Subcutaneous abdominal adipose tissue (tissue), 5 donors: ENCODE measurements at regions not wholly inside any gene's neighbourhood (a gene's known extent, or its start where the extent isn't known, plus 50 kb on each side); places are given as distances from the start of the nearest gene placed in this dataset.
"Not testable (repeated sequence)": the region's sequence is repeated elsewhere in the genome, so short reads cannot be mapped to it uniquely, and the experiment has no call there.

Experiments
- H3K27ac ChIP-seq: one replicate; pipeline ENCODE4 v1.7.0; 2013; ENCODE audit warnings: low read depth, mild to moderate bottlenecking, inconsistent platforms, low read length, moderate library complexity
- H3K27me3 ChIP-seq, 5 donors: one replicate each; pipeline ENCODE4 v1.7.0; 2013; ENCODE audit warnings: low read length in 5 of 5, inconsistent platforms in 1 of 5; ENCODE audit not compliant: control insufficient read depth in 5 of 5, insufficient read depth in 4 of 5
- H3K36me3 ChIP-seq, 5 donors: one replicate each; pipeline ENCODE4 v1.7.0; 2013; ENCODE audit warnings: low read length in 5 of 5; ENCODE audit not compliant: control insufficient read depth in 5 of 5, insufficient read depth in 5 of 5
- H3K4me1 ChIP-seq, 5 donors: one replicate each; pipeline ENCODE4 v1.7.0; 2013; ENCODE audit warnings: low read length in 5 of 5, mild to moderate bottlenecking in 3 of 5, moderate library complexity in 1 of 5; ENCODE audit not compliant: control insufficient read depth in 5 of 5, insufficient read depth in 5 of 5
- H3K4me3 ChIP-seq, 5 donors: one replicate each; pipeline ENCODE4 v1.7.0; 2013; ENCODE audit warnings: low read length in 5 of 5, low read depth in 1 of 5
- H3K9ac ChIP-seq, 5 donors: one replicate each; pipeline ENCODE4 v1.7.0; 2013; ENCODE audit warnings: low read length in 5 of 5, mild to moderate bottlenecking in 4 of 5, moderate library complexity in 3 of 5
- H3K9me3 ChIP-seq, 5 donors: one replicate each; pipeline ENCODE4 v1.7.0; 2013; ENCODE audit warnings: low read length in 5 of 5; ENCODE audit not compliant: control insufficient read depth in 5 of 5
- donor health status: healthy.
- donor health status: healthy.
- donor health status: healthy.
- donor health status: healthy.
- donor health status: healthy.

- Histone ChIP-seq H3K4me1 (peaks cover 0 to 13% (median 11%) of the 10 kb centered on the region in 5 donors), H3K9ac (no peak overlapping the region), H3K27ac (no peak overlapping the region), H3K27me3 (no peaks in the 10 kb centered on the region), H3K4me3 (no peak overlapping the region), H3K9me3 (no peaks in the 10 kb centered on the region), H3K36me3 (no peaks in the 10 kb centered on the region)
These were observed 313.6 kb upstream of the RASGEF1B start for GRCh38 chr4:81785338-81785737.

DNA sequence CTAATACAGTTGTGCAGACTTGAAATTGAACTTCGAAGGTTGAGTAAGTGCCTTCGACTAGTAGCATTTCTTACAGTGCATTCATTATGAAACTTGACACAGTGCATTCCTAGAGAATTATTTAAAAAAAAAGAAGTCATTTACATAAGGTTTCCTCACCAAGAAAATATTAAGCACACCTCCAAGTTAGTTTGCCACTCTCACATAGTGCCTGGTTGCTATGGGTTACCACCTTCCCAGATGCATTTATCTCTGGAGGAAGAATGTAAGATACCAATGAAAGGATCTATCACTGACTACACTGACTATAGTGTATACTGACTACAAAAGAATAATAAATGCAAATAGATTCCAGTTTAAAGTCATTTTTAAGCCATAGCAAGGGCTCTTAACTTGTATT lies 311.9 kb upstream of the RASGEF1B start:
- no peaks in the 10 kb centered on the region for H3K36me3 ChIP-seq

DNA sequence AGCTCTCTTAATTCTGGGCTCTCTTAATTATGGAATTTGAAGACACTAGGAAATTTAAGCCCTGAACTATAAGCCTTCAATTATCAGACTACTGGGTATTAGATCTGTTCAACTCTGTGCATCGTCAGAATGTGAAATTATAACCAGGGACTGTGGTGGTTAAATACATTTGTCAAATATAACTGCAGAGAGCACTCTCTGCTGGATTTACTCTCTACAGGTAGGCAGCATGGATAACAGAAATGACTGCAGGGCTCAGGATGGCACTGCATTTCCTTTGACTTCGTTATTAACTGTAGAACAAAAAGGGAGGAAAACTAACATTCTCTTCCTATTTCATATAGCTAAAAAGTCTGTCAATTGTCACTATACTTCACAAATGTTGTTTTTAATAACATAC lies 310.1 kb upstream of the RASGEF1B start:
- no peak overlapping the region for H3K27ac ChIP-seq
- H3K27me3 ChIP-seq, result no peaks in the 10 kb centered on the region
- H3K4me3 ChIP-seq, result no peak overlapping the region
- H3K4me1 ChIP-seq, result peaks cover 0 to 11% (median 10%) of the 10 kb centered on the region in 5 donors
- no peaks in the 10 kb centered on the region for H3K9me3 ChIP-seq
- H3K36me3 ChIP-seq, result no peaks in the 10 kb centered on the region
- H3K9ac ChIP-seq, result no peak overlapping the region

More for the DNA sequence above, 311.9 kb upstream of the RASGEF1B start:
- H3K9ac ChIP-seq, result no peak overlapping the region
- no peaks in the 10 kb centered on the region for H3K27me3 ChIP-seq
- peaks cover 0 to 13% (median 11%) of the 10 kb centered on the region in 5 donors for H3K4me1 ChIP-seq
- H3K9me3 ChIP-seq, result no peaks in the 10 kb centered on the region
- no peak overlapping the region for H3K4me3 ChIP-seq
- H3K27ac ChIP-seq, result no peak overlapping the region

DNA sequence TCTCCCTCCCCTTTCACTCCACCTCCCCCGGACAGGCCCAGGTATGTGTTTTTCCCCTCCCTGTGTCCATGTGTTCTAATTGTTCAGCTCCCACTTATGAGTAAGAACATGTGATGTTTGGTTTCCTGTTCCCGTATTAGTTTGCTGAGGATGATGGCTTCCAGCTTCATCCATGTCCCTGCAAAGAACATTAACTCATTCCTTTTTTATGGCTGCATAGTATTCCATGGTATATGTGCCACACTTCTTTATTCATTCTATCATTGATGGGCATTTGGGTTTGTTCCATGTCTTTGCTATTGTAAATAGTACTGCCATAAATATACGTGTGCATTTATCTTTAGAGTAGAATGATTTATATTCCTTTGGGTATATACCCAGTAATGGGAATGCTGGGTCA lies 306.0 kb upstream of the RASGEF1B start:
- not testable (repeated sequence) for H3K4me3 ChIP-seq, H3K36me3 ChIP-seq, H3K9ac ChIP-seq, H3K27me3 ChIP-seq, H3K9me3 ChIP-seq, H3K4me1 ChIP-seq, H3K27ac ChIP-seq

DNA sequence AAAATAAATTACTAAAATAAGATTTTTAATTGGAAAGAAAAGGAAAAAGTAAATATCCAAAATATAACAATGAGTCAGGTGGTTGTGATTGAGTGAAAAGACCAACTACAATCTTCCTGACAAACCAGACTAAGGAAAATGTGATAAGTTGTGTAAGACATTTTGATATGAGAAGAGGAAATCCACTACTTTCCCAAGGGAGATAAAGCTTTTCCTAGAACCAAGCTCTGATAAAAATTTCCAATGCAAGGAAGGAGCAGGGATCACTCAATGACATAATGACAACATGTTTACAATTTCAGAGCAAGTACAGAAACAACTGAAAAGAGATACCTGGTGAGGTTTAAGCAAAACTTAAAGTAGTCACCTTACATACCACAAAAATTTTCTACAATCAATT lies 305.1 kb upstream of the RASGEF1B start:
- Histone ChIP-seq H3K4me1 (no peaks in the 10 kb centered on the region), H3K9me3 (no peaks in the 10 kb centered on the region), H3K27me3 (no peaks in the 10 kb centered on the region), H3K27ac (no peak overlapping the region), H3K36me3 (no peaks in the 10 kb centered on the region), H3K4me3 (no peak overlapping the region), H3K9ac (no peak overlapping the region)

GRCh38 chr4:81773557-81773956 lies 301.9 kb upstream of the RASGEF1B start:
- Histone ChIP-seq H3K9ac (no peak overlapping the region), H3K27me3 (no peaks in the 10 kb centered on the region), H3K9me3 (no peaks in the 10 kb centered on the region), H3K4me3 (no peak overlapping the region), H3K4me1 (no peaks in the 10 kb centered on the region), H3K27ac (no peak overlapping the region), H3K36me3 (no peaks in the 10 kb centered on the region)

- no peaks in the 10 kb centered on the region for H3K27me3 ChIP-seq
These were observed 300.0 kb upstream of the RASGEF1B start for GRCh38 chr4:81771721-81772120.

DNA sequence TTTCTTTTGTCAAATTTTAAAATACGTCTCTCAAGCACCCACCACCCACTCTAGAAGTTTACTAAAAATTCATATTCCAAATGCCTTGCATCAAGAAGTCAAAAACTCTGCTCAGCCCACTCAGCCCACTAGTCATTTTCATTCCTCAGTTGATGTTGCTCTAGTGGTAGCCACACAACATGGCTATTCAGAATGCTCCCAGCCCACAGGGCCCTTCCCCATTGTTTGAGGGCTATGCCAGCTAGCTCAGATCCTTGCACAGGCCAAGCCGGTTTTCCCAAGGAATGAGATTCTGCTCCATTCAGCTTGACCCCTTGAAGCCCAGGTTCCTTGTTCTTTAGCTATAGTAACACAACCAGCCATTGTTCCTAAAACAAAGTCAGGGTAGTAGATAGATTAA lies 297.5 kb upstream of the RASGEF1B start:
- no peaks in the 10 kb centered on the region for H3K4me1 ChIP-seq
- H3K36me3 ChIP-seq, result no peaks in the 10 kb centered on the region
- H3K4me3 ChIP-seq, result no peak overlapping the region
- H3K9me3 ChIP-seq, result no peaks in the 10 kb centered on the region
- no peak overlapping the region for H3K9ac ChIP-seq
- no peak overlapping the region for H3K27ac ChIP-seq
- H3K27me3 ChIP-seq, result no peaks in the 10 kb centered on the region

More at GRCh38 chr4:81771721-81772120, 300.0 kb upstream of the RASGEF1B start:
- Histone ChIP-seq H3K4me1 (no peaks in the 10 kb centered on the region), H3K9ac (no peak overlapping the region), H3K27ac (no peak overlapping the region), H3K36me3 (no peaks in the 10 kb centered on the region), H3K4me3 (no peak overlapping the region), H3K9me3 (no peaks in the 10 kb centered on the region)

GRCh38 chr4:81758574-81759264 lies 287.0 kb upstream of the RASGEF1B start:
- no peaks in the 10 kb centered on the region for H3K9me3 ChIP-seq
- H3K27me3 ChIP-seq, result no peaks in the 10 kb centered on the region
- H3K4me3 ChIP-seq, result no peak overlapping the region
- no peaks in the 10 kb centered on the region for H3K36me3 ChIP-seq
- peaks cover 0 to 21% (median 16%) of the 10 kb centered on the region in 5 donors for H3K4me1 ChIP-seq
- H3K9ac ChIP-seq, result no peak overlapping the region
- H3K27ac ChIP-seq, result no peak overlapping the region

DNA sequence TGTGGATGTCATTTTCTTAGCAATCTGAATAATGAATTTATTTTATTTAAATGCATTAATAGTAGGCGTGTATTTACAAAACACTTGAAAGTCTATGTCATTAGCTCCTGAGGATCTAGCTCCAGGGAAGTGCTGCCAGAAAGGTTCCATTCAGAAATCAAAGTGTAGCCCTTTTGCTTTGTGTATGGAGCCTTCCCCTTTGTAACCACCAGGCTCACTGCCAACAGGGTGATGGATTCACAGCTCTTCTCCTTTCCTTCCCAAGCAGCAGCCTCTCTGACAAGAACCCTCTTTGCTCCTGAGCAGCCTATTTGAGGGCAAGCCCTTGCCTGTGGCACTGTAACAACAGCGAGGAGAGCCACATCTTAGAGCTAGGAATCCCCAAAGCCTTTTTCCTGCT lies 286.0 kb upstream of the RASGEF1B start:
- Histone ChIP-seq H3K36me3 (no peaks in the 10 kb centered on the region), H3K4me1 (peaks cover 0 to 21% (median 16%) of the 10 kb centered on the region in 5 donors), H3K9me3 (no peaks in the 10 kb centered on the region), H3K4me3 (peak overlapping the region in 1 of 5 donors; percentile 12), H3K27ac (no peak overlapping the region), H3K27me3 (no peaks in the 10 kb centered on the region), H3K9ac (no peak overlapping the region)
